ENCODE measurements at regions not wholly inside any gene's neighbourhood (a gene's known extent, or its start where the extent isn't known, plus 50 kb on each side); places are given as distances from the start of the nearest gene placed in this dataset.

GRCh38 chr15:27671819-27672437 is 427.2 kb downstream of the OCA2 start:
- DNase-seq (ENCODE audit: low read depth in 2 of 3, low spot score in 2 of 3): no peak

DNA sequence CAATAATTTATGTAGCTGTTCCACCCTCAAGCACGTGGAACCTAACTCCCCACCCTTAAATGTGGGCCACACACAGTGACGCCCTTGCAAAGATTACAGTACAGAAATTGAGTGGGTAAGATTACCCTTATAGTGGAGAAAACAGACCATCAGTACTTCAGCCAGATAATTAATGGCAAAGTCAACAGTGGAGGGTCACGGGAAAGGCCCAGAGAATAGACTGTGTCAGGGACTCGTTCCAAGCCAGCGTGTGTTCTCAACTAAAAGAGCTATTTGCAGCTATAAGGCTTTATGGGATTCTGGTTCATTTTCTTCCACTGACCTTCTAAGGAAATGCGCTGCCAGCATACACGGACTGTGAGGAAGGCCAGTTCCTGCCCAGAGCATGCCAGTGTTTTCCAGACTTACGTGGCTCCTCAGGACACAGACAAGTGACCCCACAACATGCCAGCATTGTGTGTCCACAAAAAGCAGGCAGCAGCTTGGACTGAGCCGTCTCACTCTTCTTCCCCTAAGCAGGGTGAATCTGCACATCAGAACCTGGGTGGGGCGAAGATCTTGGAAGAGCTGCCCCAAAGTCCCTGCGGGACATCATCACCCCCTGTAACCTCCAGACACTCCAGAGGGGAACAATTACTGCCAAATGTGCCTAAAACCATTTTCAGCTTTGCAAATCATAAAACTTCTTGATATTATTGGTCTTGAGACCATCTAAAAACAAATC is 428.5 kb downstream of the OCA2 start:
- DNase-seq (ENCODE audit: low read depth in 2 of 3, low spot score in 2 of 3): no peak

DNA sequence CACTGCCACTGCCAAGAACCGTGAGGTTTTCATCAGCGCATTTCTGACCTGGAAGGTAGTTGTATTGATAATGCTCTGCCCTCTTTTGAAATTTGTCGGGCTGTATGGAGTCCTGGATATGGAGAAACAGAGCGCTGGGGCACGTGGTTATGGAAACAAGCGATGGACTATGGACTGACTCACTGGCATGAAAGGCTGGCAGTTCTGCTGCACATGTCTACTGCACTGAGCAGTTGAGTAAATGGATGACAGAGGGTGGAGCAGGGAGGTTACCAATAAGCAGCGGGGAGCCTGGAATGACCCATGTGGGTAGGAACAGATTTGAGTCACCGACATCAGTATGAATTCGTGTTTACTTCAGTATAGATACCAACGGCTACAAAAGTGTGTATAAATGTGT is 429.5 kb downstream of the OCA2 start:
- DNase-seq (ENCODE audit: low read depth in 2 of 3, low spot score in 2 of 3): no peak

DNA sequence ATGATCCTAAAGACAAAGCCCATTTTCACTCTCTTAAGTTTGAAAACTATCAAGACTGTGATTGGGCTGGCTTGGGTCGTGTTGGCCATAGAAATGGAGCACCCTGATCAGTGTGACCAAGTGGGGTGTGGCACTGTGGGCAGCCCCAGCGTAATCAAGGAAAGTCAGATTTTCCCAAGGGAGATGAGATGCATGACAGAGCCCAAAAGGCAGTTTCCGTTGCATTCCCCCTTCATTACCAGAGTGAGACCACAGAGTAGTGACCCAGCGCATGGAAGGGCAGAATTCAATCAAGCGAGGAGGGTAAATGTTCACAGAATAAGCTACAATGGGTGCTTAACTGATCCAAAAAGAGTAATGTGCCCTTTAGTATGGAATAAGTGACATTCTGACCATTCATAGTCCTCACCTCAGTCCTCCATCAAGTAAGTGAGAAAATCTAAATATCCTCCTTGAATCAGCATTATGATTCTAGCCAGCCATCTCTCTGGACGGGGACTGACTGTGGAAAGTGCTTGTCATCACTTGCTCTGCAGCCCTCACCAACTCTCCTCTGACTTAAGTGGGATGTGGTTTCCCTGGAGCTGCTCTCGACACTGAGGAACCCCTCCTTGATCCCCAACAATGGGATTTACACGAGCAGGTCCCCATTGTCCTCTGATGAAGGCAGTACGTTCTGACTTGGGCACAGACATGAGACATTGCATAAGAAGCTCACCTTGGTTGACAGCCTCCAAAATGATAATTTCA is 430.5 kb downstream of the OCA2 start:
- no peak for DNase-seq (ENCODE audit: low read depth in 2 of 3, low spot score in 2 of 3)

DNA sequence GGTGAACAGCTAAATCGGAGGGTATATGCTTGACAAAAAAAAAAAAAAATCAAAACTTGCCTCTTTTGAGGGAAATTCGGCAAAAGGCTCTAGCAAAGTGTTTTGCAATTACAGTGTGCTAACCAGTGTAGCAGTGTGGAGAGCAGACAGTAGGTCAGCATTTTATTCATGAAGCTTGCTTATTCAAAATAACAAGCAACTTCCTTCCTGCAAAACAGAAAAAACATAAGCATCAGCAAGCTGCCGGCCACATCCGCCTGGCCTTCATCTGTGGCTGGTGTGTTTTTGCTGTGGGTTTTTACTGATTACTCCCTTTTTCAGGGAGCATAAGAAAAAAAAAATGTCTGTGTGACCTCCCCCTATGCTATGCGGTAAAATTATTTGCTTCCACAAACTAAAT is 434.1 kb downstream of the OCA2 start:
- DNase-seq (ENCODE audit: low read depth in 2 of 3, low spot score in 2 of 3): no peak

GRCh38 chr15:27662892-27663291 is 436.2 kb downstream of the OCA2 start:
- no peak for DNase-seq (ENCODE audit: low read depth in 2 of 3, low spot score in 2 of 3)

GRCh38 chr15:27660676-27661075 is 438.4 kb downstream of the OCA2 start:
- no peak for DNase-seq (ENCODE audit: low read depth in 2 of 3, low spot score in 2 of 3)

DNA sequence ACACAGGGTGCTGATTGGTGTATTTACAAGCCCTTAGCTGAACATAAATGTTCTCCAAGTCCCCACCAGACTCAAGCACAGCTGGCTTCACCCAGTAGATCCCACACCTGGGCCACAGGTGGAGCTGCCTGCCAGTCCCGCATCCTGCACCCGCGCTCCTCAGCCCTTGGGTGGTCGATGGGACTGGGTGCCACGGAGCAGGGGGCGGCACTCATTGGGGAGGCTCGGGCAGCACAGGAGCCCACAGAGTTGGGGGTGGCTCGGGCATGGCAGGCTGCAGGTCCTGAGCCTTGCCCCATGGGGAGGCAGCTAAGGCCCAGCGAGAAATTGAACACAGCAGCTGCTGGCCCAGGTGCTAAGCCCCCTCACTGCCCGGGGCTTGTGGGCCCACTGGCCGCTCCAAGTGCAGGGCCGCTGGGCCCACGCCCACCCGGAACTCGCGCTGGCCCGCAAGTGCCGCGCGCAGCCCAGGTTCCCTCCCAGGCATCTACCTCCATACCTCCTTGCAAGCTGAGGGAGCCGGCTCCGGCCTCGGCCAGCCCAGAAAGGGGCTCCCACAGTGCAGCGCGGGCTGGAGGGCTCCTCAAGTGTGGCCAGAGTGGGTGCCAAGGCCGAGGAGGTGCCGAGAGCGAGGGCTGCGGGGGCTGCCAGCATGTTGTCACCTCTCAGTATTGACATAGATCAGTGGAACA is 442.7 kb downstream of the OCA2 start:
- DNase-seq (ENCODE audit: low read depth in 2 of 3, low spot score in 2 of 3): no peak

- no peak for DNase-seq (ENCODE audit: low read depth in 2 of 3, low spot score in 2 of 3)
These were observed 444.1 kb downstream of the OCA2 start for GRCh38 chr15:27655056-27655455.

DNA sequence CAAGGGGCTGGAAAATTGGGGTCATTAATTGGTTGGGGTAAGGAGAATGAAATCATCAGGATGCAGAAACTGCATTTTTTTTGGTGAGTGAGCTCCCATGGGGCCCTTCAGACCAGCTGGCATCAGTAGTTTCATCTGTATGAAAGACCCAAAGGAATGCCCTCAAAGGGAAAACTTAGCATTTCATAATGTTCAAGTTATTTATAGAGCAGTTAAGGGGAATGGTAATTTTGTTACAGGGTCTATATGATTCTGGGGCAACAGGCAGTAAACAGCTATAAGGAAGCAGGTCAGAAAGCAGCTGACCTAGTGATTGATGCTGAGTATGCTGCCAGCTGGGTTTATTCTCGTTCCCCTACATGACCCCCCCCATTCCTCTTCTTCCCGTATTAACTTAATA is 448.9 kb downstream of the OCA2 start:
- no peak for DNase-seq (ENCODE audit: low read depth in 2 of 3, low spot score in 2 of 3)

GRCh38 chr15:27648359-27648758 is 450.8 kb downstream of the OCA2 start:
- DNase-seq (ENCODE audit: low read depth in 2 of 3, low spot score in 2 of 3): no peak

- DNase-seq (ENCODE audit: low read depth in 2 of 3, low spot score in 2 of 3): no peak
These were observed 452.6 kb downstream of the OCA2 start for GRCh38 chr15:27646531-27646930.

- no peak for DNase-seq (ENCODE audit: low read depth in 2 of 3, low spot score in 2 of 3)
These were observed 453.4 kb downstream of the OCA2 start for GRCh38 chr15:27645672-27646071.

- no peak for DNase-seq (ENCODE audit: low read depth in 2 of 3, low spot score in 2 of 3)
These were observed 456.1 kb downstream of the OCA2 start for GRCh38 chr15:27642981-27643380.

DNA sequence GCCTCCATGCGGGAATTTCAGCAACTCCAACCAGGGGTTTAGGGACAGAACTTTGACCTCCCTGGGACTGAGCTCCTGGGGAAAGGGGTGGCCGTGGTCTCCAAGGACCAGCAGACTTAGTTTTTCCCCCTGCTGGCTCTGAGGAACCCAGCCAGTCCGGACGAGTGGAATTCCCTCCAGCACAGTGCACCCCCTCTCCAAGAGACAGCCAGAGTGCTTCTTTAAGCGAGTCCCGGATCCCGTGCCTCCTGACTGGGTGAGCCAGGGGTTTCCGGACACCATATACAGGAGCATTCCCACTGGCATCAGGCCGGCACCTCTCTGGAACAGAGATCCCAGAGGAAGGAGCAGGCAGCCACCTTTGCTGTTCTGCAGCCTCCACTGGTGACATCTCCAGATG is 459.5 kb downstream of the OCA2 start:
- no peak for DNase-seq (ENCODE audit: low read depth in 2 of 3, low spot score in 2 of 3)

DNA sequence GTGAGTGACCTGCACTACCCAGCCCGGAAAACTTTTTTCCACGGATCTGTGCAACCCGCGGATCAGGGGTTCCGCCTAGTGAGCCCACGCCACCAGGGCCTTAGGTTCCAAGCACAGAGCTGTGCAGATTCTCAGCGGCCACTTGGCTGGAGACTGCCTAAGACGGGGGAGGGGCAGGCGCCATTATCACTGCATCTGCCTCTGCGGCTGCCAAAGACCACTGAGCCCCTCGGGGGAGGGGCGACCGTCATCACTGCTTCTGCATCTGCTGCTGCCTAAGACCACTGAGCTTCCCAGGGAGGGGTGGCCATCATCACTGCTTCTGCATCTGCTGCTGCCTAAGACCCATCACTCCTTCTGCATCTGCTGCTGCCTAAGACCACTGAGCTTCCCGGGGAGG is 460.2 kb downstream of the OCA2 start:
- no peak for DNase-seq (ENCODE audit: low read depth in 2 of 3, low spot score in 2 of 3)

GRCh38 chr15:27635916-27636315 is 463.2 kb downstream of the OCA2 start:
- no peak for DNase-seq (ENCODE audit: low read depth in 2 of 3, low spot score in 2 of 3)

GRCh38 chr15:27628486-27628885 is 470.6 kb downstream of the OCA2 start:
- no peak for DNase-seq (ENCODE audit: low read depth in 2 of 3, low spot score in 2 of 3)

GRCh38 chr15:27627623-27628022 is 471.5 kb downstream of the OCA2 start:
- no peak for DNase-seq (ENCODE audit: low read depth in 2 of 3, low spot score in 2 of 3)

DNA sequence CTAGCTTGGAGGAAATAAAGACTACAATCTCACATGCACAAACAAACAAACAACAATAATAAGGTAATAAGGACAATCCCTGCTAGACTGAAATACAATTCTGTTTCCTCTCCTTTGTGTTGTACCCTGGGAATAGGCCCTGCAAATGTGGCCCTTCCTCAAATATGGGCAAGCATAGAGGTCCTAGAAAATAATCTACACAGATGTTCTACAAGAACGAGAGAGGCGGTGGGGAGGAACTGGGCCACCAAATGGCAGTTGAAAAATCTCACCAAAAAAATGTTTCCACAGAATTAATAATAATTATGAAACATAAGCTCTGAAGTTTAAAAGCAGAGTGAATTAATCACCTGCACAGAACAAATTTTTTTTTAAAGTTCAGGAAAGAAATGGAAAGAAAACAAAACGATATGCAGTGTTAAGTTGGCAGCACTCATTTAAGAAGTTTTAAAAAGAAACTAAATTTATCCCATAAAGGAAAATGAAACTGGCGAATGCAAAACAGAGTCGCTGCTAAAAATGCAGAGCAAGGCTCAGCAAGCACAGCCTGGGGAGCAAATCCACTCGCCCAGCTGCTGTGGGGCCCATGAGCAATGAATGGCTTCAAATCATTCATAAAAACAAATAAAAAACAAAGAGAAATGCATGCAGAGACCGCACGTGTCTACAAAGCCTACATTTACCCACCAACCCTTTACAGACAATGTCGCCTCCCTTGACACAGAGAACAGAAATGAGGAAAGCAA is 475.4 kb downstream of the OCA2 start:
- no peak for DNase-seq (ENCODE audit: low read depth in 2 of 3, low spot score in 2 of 3)

DNA sequence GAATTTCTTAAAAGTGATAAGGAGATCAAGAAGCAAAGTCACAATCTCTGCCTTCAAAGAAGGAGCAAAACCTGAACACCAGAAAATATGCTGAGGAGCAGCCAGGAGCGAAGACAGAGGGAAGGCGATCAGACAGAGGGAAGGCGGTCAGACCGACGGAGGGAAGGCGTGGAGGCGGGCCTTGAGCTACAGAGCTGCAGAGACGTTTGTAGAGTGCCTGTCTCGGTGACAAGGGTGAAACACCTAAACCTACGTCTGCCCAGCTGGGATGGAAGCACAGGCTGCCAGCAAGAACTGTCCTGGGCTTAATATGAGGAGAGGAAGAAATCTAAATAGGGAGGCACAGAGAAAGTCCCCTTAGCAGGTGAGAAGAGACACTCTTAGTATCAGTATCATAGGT is 476.0 kb downstream of the OCA2 start:
- no peak for DNase-seq (ENCODE audit: low read depth in 2 of 3, low spot score in 2 of 3)
